Activated CD4-positive, alpha-beta T cell treated with anti-CD3 and anti-CD28 coated beads, Interleukin-10, Interleukin-2, amounts not matched to agents 100 ng/mL and 50 ng/mL, durations not matched to agents 16 hours and 8 hours (primary cell): ENCODE measurements at regions not wholly inside any gene's neighbourhood (a gene's known extent, or its start where the extent isn't known, plus 50 kb on each side); places are given as distances from the start of the nearest gene placed in this dataset.
"Not testable (repeated sequence)": the region's sequence is repeated elsewhere in the genome, so short reads cannot be mapped to it uniquely, and the experiment has no call there.

Experiments used
- DNase-seq: peaks from one replicate; pipeline ENCODE4 v3.0.0-alpha.2; 2020

DNA sequence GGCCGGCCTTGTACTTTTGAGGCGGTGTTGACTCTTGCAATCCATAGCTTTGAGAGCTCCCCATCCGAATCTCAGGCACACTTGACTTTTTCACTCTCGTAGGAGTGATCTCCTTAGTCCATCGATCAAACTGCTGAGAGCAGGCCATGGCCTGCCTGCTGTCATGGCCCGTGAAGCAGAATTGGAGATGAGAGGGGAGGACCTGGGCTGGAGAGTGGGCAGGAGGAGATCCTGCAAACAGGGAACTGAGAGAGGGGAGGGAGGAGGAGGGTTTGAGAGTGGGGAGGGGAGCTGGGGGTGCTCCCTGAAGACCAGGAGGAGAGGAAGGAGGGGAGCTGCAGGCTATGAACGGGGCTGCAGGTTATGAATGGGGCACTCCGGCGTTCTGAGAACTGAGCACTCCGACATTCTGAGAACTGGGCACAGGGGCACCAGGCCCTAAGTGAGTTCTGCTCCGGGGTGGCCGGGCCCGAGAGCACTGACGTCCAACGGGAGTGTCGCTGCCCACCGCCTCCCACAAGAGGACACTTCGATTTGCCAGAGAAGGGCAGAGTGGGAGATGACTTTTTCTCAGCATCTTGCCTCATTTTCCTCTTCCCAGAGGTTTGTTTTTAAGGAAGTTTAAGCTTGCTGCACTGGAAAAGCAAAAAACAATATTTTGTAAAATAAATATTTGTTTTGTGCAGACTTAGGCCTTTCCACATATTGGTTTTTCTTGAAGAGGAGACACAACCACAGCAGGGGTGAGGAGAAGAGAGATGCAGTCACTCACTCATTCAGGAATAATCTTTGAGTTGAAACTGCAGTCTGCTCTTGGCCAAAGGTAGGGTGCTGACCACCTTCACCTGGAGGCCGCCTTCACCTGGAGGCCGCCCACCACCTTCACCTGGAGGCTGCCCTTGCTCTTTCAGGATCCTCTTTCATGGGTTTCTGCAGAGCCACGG lies 194.2 kb downstream of the NPIPB11 start:
- DNase-seq: not testable (repeated sequence)

GRCh38 chr16:29211456-29211855 lies 195.1 kb downstream of the NPIPB11 start:
- not testable (repeated sequence) for DNase-seq

DNA sequence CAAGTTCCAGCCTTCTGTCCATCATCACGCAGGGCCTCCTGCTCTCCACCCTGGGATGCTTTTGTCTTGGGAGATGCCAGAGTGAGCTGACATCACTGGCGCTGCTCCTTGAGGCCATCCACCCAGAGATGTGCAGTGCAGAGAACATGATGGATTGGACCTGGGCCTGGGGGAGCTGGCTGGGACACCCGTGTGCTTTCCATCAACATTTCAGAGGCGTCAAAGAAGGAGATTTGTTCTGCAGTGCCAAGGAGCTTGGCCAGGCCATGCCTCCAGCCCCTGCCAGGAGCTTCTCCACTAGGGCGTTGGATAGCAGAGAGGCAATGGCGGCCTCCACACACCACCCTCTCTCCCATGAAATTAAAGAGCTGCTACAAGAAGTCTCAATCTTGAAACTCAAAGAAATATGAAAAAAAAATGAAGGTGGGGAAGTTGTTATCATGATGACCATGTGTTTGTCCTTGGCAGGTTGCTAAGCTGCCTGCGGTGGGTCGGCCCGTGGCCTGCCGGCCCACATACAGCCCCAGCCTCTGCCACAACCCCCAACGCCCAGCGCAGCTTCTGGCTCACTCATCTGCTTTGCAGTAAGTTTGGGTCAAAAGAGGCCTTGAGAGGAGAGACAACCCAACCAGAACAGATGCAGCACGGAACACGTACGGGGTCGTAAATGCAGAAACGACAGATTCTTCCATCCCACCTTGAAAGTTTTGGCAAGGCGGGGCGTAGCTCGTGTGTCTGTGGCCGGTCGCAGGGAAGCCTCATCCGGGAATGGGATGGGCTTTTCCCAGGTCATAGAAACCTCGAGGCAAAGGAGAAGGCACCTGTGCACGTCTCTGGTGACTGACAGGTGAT lies 196.0 kb downstream of the NPIPB11 start:
- DNase-seq: not testable (repeated sequence)

DNA sequence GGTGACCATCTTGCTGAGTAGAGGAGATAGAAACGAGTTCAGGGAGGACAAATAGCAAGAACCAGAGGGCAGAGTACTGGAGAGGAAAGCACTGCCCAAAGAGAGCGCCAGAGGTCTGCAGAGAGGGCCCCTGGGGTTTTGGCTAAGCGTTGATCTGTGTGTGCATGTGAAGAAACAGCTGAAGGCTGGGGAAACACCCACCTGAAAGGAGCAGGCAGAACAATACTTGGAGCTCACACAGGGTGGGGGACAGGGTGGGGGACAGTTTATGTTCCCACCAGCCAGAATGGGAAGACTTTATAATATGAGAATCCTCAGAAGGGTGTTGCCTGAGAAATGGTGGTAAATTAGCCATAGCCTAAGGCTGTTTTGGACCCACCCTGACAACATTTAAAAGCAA lies 200.4 kb downstream of the NPIPB11 start:
- not testable (repeated sequence) for DNase-seq

GRCh38 chr16:29205151-29205550 lies 201.4 kb downstream of the NPIPB11 start:
- DNase-seq: not testable (repeated sequence)

GRCh38 chr16:29204806-29205135 lies 201.7 kb downstream of the NPIPB11 start:
- no peak for DNase-seq

DNA sequence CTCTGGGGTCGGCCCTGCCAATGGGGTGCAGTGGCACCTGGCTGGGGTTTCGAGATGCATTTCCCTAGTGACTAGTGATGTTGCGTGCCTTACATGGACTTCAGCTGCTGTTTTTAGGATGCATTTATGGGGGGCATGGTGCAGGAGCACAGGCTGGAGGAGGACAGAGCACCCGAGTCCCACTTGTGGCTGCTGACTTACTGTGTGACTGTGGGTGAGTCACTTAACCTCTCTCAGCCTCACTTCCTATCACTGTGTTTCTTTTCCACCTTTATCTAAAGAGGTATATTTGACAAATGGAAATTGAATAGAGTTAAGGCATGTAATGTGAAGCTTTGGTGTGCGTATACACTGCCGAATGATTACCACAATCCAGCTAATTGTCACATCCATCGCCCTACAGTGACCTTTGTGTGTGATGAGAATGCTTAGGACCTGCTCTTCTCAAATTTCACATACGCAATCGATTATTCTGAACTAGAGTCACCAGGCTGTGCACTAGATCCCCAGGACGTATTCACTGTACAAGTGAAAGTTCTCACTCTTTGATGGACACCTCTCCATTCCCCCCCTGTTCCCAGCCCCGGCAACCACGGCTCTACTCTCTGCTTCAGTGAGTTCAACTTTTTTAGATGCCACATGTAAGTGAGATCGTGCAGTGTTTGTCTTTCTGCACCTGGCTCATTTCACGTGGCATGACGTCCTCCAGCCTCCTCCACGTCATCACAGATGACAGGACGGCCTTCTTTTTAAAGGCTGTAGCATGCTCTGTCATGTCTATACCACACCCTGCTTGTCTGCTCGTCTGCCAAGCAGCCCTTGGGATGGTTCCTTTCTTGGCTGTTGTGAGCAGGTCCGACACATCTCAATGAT lies 202.3 kb downstream of the NPIPB11 start:
- not testable (repeated sequence) for DNase-seq

DNA sequence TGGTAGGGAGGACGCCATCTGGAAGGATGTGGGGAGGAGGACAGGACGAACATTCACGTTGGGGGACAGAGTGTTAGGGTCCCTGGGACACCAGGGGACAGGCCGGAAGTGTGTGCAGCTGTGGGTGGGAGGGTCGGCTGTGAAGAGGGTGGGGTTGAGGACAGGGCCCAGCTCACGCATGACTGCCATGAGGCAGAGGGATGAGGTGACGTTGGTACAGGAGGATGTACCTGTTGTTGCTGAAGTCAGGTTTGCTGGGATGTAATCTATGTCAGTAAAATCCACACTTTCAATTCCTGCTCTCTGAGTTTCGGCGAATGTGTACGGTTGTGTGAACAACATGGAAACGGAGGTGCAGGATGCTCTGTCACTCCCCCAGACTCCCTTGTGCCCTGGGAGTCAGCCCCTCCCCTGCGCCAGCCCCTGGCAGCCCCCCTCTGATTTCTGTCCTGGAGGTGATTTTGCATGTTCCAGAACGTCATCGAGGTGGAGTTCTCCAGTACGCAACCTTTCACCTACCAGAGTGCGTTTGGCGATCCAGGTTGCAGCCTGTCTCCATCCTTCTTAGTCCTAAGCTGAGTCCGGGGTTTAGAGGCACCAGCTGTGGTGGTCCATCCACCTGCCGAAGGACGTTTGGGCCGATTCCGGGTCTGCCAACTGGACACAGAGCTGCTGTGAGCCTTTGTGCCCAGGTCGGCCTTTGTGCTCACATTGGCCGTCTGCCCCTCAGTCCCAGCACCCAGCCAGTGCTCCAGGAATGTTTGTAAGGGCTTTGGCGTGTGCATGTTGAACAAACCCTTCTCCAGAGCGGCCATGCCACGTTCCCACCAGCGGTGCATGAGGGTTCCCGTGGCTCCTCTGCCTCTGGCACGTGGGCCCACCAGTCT lies 203.2 kb downstream of the NPIPB11 start:
- not testable (repeated sequence) for DNase-seq

DNA sequence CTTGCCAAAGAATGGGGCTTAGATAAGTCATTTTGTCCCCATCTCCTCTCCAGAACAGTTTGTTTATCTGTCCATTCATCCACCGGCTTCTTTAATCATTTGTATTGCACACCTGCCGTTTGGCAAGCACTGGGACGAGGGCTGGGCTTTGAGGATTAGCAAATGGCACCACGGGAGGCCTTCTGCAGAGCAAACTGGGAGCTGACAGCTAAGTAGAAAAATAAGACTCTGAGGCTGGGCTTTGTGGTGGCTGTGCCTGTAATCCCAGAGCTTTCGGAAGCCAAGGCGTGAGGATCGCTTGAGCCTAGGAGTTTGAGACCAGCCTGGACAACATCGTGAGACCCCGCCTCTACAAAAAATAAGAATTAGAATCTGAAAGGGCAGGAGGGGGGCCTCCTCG lies 203.9 kb downstream of the NPIPB11 start:
- not testable (repeated sequence) for DNase-seq

GRCh38 chr16:29202025-29202632 lies 204.4 kb downstream of the NPIPB11 start:
- not testable (repeated sequence) for DNase-seq

- DNase-seq: not testable (repeated sequence)
Measured at GRCh38 chr16:29201296-29202024, 205.1 kb downstream of the NPIPB11 start.

- not testable (repeated sequence) for DNase-seq
Measured at GRCh38 chr16:29200681-29201080, 205.8 kb downstream of the NPIPB11 start.

GRCh38 chr16:29200135-29200601 lies 206.3 kb downstream of the NPIPB11 start:
- DNase-seq: not testable (repeated sequence)

- not testable (repeated sequence) for DNase-seq
Measured at GRCh38 chr16:29199626-29200025, 206.9 kb downstream of the NPIPB11 start.

DNA sequence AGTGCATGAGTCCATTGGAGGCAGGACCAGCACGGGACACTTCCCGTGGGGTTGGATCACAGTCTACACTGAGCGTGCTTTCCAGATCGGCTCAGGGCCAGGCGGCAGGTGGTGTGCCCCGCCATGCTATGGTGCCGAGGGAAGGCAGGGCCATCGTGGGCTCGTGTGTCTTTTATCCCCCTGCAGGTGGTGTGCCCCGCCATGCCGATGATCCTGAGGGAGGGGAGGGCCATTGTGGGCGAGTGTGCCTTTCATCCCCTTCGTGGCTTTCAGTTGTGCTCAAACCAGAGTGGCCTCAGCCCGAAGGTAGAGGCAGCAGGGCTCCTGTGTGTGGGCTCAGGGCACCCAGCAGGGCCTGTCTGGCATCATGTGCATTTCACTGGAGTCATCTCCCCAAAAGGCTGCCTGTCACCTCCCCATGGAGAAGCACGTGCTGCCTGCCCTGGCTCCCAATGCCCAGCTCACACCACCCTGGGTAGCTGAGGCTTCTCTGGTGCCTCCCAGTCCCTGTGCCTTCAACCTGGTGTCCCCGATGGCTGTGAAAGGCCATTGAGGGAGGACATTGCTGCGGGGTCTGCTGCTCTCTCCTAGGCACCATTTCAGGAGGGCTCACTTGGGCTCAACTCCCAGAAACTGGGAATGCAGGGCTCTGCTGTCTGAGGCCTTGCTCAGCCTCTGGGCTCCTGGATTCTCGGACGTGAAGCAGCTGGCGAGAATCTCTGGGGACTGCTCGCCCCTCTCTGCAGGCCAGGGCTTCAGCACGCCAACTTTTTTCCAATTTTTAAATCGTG lies 207.6 kb downstream of the NPIPB11 start:
- DNase-seq: no peak

DNA sequence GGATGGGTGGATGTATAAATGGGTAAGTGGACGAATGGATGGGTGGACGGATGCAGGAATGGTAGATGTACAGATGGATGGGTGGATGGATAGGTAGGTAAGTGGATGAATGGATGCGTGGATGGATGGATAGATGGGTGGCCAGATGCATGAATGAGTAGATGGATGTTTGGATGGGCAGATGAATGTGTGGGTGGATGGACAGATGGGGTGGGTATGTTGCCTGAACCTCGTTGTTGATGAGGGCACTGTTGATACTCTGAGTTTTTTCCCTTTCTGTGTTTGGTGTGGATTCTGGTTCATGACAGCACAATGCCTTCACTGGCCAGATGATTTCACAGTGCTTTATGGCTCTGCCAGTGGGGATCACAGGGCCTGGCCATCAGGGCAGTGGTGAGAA lies 208.3 kb downstream of the NPIPB11 start:
- no peak for DNase-seq

GRCh38 chr16:29197494-29198100 lies 208.9 kb downstream of the NPIPB11 start:
- not testable (repeated sequence) for DNase-seq

DNA sequence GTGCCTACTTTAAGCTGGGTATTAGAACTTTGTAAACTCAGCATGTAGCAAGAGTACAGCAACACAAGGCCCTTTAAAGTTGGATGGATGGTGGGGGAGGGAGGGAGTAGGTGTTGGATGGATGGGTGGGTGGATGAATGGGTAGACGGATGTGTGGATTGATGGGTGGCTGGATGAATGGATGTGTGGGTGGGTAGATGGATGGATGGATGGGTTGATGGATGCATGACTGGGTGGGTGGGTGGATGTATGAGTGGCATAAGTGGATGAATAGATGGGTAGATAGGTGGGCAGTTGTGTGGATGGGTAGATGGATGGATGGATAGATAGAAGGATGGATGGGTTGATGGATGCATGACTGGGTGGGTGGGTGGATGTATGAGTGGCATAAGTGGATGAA lies 209.8 kb downstream of the NPIPB11 start:
- not testable (repeated sequence) for DNase-seq
